ENCODE measurements at regions not wholly inside any gene's neighbourhood (a gene's known extent, or its start where the extent isn't known, plus 50 kb on each side); places are given as distances from the start of the nearest gene placed in this dataset.

GRCh38 chr9:87255431-87256155, 242.1 kb upstream of the DAPK1 start:
- TF ChIP-seq POLR2A (IDR thresholded peaks at IDR 0.05; ENCODE audit: borderline replicate concordance, extremely low read depth, insufficient read depth, insufficient read length) = no peak
- TF ChIP-seq CTCF (IDR thresholded peaks at IDR 0.05 in 2 of 3, conservative IDR thresholded peaks at IDR 0.05 in 1 of 3; ENCODE audit: borderline replicate concordance in 1 of 3, insufficient read depth in 1 of 3, low read depth in 2 of 3, low read length in 2 of 3) = no peak
- TF ChIP-seq, protein P1, sequence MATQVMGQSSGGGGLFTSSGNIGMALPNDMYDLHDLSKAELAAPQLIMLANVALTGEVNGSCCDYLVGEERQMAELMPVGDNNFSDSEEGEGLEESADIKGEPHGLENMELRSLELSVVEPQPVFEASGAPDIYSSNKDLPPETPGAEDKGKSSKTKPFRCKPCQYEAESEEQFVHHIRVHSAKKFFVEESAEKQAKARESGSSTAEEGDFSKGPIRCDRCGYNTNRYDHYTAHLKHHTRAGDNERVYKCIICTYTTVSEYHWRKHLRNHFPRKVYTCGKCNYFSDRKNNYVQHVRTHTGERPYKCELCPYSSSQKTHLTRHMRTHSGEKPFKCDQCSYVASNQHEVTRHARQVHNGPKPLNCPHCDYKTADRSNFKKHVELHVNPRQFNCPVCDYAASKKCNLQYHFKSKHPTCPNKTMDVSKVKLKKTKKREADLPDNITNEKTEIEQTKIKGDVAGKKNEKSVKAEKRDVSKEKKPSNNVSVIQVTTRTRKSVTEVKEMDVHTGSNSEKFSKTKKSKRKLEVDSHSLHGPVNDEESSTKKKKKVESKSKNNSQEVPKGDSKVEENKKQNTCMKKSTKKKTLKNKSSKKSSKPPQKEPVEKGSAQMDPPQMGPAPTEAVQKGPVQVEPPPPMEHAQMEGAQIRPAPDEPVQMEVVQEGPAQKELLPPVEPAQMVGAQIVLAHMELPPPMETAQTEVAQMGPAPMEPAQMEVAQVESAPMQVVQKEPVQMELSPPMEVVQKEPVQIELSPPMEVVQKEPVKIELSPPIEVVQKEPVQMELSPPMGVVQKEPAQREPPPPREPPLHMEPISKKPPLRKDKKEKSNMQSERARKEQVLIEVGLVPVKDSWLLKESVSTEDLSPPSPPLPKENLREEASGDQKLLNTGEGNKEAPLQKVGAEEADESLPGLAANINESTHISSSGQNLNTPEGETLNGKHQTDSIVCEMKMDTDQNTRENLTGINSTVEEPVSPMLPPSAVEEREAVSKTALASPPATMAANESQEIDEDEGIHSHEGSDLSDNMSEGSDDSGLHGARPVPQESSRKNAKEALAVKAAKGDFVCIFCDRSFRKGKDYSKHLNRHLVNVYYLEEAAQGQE (IDR thresholded peaks at IDR 0.05; ENCODE audit: low read depth) = no peak
- no peak for TF ChIP-seq POLR2AphosphoS5 (IDR thresholded peaks at IDR 0.05; ENCODE audit: low read depth, low read length)
- TF ChIP-seq EZH2 (IDR thresholded peaks at IDR 0.05) = no peak
- no peak for TF ChIP-seq SRF (IDR thresholded peaks at IDR 0.05; ENCODE audit: low read depth)
- no peak for TF ChIP-seq YY1 (IDR thresholded peaks at IDR 0.05; ENCODE audit: extremely low read depth, insufficient replicate concordance, low read depth, low read length)
- TF ChIP-seq, protein P2, sequence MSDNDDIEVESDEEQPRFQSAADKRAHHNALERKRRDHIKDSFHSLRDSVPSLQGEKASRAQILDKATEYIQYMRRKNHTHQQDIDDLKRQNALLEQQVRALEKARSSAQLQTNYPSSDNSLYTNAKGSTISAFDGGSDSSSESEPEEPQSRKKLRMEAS (IDR thresholded peaks at IDR 0.05) = no peak
- TF ChIP-seq ZNF274 (IDR thresholded peaks at IDR 0.05; ENCODE audit: low read depth, low read length) = no peak
- TF ChIP-seq, protein P3, sequence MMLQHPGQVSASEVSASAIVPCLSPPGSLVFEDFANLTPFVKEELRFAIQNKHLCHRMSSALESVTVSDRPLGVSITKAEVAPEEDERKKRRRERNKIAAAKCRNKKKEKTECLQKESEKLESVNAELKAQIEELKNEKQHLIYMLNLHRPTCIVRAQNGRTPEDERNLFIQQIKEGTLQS (IDR thresholded peaks at IDR 0.05) = no peak
- no peak for TF ChIP-seq SIN3A (IDR thresholded peaks at IDR 0.05; ENCODE audit: low read depth)
- no peak for TF ChIP-seq JUND (IDR thresholded peaks at IDR 0.05)
- TF ChIP-seq EZH2phosphoT487 (IDR thresholded peaks at IDR 0.05; ENCODE audit: borderline replicate concordance) = no peak

Data from HCT116 (cell line).